ENCODE measurements at regions not wholly inside any gene's neighbourhood (a gene's known extent, or its start where the extent isn't known, plus 50 kb on each side); places are given as distances from the start of the nearest gene placed in this dataset.

DNA sequence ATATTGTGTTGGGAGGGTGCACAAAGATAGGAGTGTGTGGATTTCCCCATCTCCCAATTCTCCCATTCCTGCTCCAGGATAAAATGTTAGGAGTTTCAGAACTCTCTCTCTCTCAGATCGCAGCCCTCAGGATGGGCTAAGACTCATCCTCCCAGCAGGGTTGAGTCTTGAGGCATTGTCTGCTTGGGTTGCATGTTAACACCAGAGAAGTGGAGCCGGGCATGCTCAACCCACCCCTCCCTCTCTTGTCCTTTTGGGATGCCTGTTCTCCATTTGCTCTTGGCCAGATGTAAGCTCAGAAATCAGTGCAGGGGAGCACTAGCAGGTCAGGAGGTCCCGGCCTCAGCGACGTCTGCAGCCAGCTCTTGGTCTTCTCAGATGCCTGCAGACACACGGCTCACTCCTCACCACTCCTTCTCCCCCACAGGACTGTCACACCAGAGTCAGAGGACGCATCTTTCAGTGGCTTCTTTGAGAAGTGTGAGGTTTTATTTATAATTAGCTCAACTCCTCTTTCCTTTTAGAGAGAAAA is 1456.5 kb downstream of the TBC1D22A start:
- DNase-seq (ENCODE audit: low read depth): no peak
- no peak overlapping the region for H3K4me3 ChIP-seq (ENCODE audit: low read depth, low read length)
- TF ChIP-seq, protein P1, sequence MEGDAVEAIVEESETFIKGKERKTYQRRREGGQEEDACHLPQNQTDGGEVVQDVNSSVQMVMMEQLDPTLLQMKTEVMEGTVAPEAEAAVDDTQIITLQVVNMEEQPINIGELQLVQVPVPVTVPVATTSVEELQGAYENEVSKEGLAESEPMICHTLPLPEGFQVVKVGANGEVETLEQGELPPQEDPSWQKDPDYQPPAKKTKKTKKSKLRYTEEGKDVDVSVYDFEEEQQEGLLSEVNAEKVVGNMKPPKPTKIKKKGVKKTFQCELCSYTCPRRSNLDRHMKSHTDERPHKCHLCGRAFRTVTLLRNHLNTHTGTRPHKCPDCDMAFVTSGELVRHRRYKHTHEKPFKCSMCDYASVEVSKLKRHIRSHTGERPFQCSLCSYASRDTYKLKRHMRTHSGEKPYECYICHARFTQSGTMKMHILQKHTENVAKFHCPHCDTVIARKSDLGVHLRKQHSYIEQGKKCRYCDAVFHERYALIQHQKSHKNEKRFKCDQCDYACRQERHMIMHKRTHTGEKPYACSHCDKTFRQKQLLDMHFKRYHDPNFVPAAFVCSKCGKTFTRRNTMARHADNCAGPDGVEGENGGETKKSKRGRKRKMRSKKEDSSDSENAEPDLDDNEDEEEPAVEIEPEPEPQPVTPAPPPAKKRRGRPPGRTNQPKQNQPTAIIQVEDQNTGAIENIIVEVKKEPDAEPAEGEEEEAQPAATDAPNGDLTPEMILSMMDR (conservative IDR thresholded peaks at IDR 0.05; ENCODE audit: low read depth, low read length): no peak

DNA sequence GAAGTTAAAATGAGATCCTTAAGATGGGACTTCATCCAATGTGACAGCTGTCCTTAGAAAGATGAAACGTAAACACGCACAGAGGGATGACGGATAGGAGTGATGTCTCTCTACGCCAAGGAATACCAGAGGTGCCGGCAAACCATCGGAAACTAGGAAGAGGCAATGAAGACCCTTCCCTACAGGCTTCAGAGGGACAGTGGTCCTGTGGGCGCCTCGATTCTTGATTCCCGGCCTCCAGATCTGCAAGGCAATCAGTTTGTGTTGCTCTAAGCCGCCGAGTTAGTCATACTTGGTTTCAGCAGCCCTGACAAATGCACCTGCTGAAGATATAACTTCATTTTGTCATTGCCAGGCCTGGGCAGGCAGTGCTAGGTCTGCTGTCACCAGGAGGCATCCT is 1455.1 kb downstream of the TBC1D22A start:
- H3K4me3 ChIP-seq (ENCODE audit: low read depth, low read length): no peak overlapping the region
- TF ChIP-seq, protein P1 (conservative IDR thresholded peaks at IDR 0.05; ENCODE audit: low read depth, low read length): no peak
- DNase-seq (ENCODE audit: low read depth): no peak

DNA sequence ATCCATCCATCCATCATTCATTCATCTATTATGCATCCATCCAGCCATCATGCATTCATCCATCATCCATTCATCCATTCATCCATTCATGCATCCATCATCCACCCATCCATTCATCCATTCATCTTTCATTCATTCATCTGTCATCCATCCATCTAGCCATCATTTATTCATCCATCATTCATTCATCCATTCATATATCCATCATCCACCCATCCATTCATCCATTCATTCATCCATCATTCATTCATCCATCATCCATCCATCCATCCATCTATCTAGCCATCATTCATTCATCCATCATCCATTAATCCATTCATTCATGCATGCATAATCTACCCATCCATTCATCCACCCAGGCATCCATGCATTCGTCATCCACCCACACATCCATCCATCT is 1450.3 kb downstream of the TBC1D22A start:
- H3K4me3 ChIP-seq (ENCODE audit: low read depth, low read length): no peak overlapping the region
- TF ChIP-seq, protein P1 (conservative IDR thresholded peaks at IDR 0.05; ENCODE audit: low read depth, low read length): no peak
- no peak for DNase-seq (ENCODE audit: low read depth)

DNA sequence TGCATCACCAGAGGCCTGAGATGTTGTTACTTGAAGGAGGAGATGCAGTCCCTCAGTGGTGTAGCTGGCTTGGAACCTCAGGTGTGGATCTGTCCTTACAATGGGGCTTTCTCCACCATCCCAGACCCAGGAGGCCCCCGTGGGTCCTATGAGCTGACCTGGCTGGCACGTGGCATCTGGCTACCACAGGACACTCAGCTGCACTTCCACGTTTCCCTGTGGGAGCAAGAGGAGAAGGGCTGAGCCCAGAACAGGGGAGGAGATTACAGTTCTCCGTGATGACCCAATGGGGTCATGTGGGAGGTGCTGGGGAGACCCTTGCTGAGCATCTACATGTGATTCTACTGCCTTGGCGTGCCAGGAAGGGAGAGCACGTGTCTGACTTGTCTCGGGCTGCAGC is 1448.4 kb downstream of the TBC1D22A start:
- DNase-seq (ENCODE audit: low read depth): no peak
- H3K4me3 ChIP-seq (ENCODE audit: low read depth, low read length): no peak overlapping the region
- TF ChIP-seq, protein P1 (conservative IDR thresholded peaks at IDR 0.05; ENCODE audit: low read depth, low read length): no peak

DNA sequence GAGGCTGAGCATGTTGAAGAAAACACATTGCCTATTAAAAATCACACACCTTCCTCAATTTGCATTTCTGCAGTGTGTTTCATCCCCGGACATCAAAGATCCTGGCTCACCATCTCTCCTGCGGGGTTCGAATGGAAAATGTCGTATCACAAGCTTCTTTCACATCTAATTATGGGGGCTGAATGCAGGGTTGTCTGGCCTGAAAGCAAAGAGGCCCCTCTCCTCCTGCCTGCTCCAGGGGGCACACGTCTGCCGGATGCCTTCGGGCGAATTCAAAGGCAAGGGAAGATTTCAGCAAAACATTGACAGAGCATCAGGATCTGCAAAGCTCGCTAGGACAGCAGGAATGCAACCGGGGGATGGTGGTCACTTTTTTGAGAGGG is 1447.7 kb downstream of the TBC1D22A start:
- TF ChIP-seq, protein P1 (conservative IDR thresholded peaks at IDR 0.05; ENCODE audit: low read depth, low read length): no peak
- no peak overlapping the region for H3K4me3 ChIP-seq (ENCODE audit: low read depth, low read length)
- DNase-seq (ENCODE audit: low read depth): no peak

DNA sequence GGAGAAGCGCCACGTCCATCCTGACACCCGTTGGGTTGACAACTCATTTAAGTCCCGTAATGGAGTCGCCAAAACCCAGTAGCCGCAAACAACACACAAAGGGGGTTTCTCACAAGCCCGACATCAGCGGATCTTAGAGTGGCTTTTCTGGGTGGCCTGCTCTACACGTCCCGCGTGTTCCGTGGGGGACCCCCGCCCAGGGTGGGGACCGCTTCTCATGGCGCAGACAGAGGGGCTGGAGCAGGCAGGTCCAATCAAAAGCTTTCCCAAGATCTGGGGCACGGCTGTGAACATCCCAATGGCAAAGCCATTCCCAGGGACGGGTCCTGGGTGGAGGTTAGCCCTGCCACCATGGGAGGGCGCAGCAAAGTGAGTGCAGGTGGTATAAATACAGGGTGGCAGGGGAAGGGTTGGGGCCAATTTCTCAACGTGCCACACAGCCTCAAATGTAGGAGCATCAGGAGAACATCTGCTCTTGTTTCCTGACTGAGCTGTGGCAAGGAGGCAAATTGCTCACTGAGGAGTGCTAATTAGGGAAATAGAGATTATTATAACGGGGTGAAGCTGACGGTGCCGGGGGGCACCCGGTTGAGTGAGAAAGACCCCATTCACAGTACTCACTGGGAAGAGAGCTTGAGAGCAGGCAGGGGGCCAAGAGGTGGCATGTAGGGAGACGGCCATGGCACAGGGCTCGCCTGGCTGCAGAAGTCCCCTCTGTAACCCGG is 1447.2 kb downstream of the TBC1D22A start:
- TF ChIP-seq, protein P1 (conservative IDR thresholded peaks at IDR 0.05; ENCODE audit: low read depth, low read length): no peak
- H3K4me3 ChIP-seq (ENCODE audit: low read depth, low read length): no peak overlapping the region
- DNase-seq (ENCODE audit: low read depth): no peak

DNA sequence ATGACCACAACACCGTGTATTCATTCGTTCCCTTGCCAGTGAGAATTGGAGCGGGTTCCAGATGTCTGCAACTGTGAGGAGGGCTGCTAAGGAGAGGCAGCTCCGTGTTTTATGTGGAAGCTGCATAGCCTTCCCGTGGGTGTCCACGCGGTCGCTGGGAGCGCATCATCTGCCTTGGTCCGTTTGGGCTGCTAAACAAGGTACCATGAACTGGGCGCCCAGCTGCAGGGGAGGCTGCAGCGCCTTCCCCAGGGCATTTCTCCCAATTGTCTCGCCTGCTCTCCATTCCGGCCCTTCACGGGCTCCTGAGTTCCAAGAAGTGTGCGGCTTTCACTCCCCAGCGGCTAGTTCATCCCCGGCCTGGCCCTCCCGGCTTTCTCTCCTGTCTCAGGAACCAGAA is 1446.4 kb downstream of the TBC1D22A start:
- no peak for DNase-seq (ENCODE audit: low read depth)
- TF ChIP-seq, protein P1 (conservative IDR thresholded peaks at IDR 0.05; ENCODE audit: low read depth, low read length): no peak
- no peak overlapping the region for H3K4me3 ChIP-seq (ENCODE audit: low read depth, low read length)
